Activated T-helper 1 cell treated with anti-CD3 and anti-CD28 coated beads, Interleukin-12 subunit alpha, Interleukin-12 subunit beta, Interleukin-2, Interleukin-4 antibody, amounts not matched to agents 30 ng/mL and 10 ng/mL and 1 ng/mL, durations not matched to agents 14 hours and 24 hours and 36 hours (primary cell): ENCODE measurements at regions not wholly inside any gene's neighbourhood (a gene's known extent, or its start where the extent isn't known, plus 50 kb on each side); places are given as distances from the start of the nearest gene placed in this dataset.

ENCODE experiments used
- DNase-seq: peaks from one replicate; pipeline ENCODE4 v3.0.0; 2021; ENCODE audit warnings: low spot score
- H3K27ac Mint-ChIP-seq: one replicate; pipeline ENCODE4 v1.8.0; 2021; ENCODE audit warnings: mild to moderate bottlenecking, mixed read lengths
- H3K27me3 Mint-ChIP-seq: one replicate; pipeline ENCODE4 v1.8.0; 2022; ENCODE audit warnings: mild to moderate bottlenecking, moderate library complexity, mixed read lengths; ENCODE audit not compliant: insufficient read depth
- H3K36me3 Mint-ChIP-seq: one replicate; pipeline ENCODE4 v1.8.0; 2021; ENCODE audit warnings: low read depth, mixed read lengths
- H3K4me1 Mint-ChIP-seq: one replicate; pipeline ENCODE4 v1.8.0; 2021; ENCODE audit warnings: low read depth, mixed read lengths
- H3K4me3 Mint-ChIP-seq: one replicate; pipeline ENCODE4 v1.8.0; 2021; ENCODE audit warnings: mild to moderate bottlenecking, moderate library complexity, mixed read lengths
- H3K9me3 Mint-ChIP-seq: one replicate; pipeline ENCODE4 v1.8.0; 2021; ENCODE audit warnings: mixed read lengths
- intact Hi-C: fragments of 100-400 bp; cut with micrococcal nuclease; formaldehyde crosslinking; loops from one replicate; pipeline ENCODE4 v1.15.1; 2024

DNA sequence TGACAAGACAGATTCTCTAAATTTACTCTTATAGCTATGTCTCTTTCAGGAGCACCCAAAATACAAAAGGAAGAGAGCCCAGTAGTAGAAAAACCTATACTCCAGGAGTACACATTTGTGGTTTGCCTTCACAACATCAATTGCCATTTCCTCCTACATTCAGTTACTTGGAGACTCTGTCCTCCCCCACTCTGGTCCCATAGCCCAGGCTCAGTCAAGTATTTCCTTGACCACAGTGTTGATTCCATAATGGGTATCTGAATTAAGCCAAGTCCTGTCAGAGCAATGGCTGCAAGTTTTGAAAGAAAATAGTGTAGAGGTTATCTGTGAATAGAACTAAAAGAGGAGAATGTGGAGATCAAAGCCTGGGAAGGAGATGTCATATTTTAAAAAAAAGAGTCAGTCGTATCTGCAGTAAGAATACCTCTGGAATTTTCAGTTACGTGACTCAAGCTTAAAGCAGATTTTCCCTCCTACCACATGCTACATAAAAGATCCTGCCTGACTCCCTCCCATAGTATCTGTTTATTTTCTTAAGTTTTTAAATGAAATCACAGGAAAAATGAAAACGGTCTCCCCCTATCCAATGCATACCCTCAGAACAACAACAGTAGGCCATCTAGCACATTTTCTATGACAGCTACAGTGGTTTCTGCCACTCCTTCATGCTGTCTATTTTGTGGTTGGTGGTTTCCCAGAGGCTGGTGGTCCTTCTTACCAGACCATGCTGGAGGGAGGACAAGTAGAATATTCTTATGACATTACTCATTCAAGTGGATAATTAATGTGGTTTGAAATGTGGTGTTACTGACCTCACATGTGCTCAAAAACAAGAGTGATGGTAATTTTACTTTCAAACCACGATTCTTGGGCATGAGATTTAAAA lies 249.7 kb upstream of the TMEM161B start:
- no peaks in the 10 kb centered on the region for H3K4me1 Mint-ChIP-seq
- H3K36me3 Mint-ChIP-seq, result no peaks in the 10 kb centered on the region
- no peak overlapping the region for H3K4me3 Mint-ChIP-seq
- H3K27me3 Mint-ChIP-seq, result peaks cover 2% of the 10 kb centered on the region
- no peaks in the 10 kb centered on the region for H3K9me3 Mint-ChIP-seq
- H3K27ac Mint-ChIP-seq, result no peak overlapping the region
- no peak for DNase-seq
- intact Hi-C loops, result no loop called here

DNA sequence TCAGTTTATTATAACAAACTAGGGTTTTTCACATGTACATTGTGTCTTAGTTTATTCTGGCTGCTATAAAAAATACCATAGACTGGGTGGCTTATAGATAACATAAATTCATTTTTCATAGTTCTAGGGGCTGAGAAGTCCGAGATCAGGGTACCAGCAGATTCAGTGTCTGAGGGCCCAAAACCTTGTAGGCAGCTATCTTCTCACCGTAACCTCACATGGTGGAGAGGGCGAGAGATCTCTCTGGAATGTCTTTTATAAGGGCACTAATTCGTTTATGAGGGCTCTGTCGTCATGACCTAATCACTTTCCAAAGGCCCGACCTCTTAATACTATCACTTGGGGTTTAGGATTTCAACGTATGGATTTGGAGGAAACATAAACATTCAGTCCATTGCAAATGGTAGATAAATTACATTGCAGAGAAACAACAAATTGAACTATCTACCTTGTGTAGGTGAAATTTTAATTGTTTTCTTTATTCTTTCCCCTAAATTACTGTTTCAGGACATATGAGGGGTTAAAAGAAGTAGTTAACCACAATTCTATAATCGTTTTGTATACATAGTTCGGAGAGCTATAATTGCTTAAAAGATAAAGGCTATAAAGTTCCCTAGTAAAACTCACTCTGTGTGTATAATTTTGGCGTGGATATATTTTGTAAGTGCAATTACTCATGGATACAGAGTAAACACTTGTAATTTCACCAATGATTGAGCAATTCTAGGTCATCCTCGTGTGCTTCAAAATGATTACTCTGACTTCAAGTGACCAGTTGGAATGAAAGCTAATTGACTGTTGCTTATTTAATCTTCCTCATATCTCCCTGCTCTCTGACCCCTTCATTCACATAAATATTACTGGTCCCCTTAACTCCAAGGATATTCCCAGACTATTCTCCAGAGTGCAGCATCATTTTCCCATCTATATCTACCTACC lies 247.5 kb upstream of the TMEM161B start:
- Mint-ChIP-seq H3K4me3 (no peak overlapping the region), H3K4me1 (no peaks in the 10 kb centered on the region), H3K36me3 (no peaks in the 10 kb centered on the region), H3K9me3 (no peaks in the 10 kb centered on the region), H3K27ac (no peak overlapping the region), H3K27me3 (peaks cover 6% of the 10 kb centered on the region)
- intact Hi-C loops, result no loop called here
- no peak for DNase-seq

DNA sequence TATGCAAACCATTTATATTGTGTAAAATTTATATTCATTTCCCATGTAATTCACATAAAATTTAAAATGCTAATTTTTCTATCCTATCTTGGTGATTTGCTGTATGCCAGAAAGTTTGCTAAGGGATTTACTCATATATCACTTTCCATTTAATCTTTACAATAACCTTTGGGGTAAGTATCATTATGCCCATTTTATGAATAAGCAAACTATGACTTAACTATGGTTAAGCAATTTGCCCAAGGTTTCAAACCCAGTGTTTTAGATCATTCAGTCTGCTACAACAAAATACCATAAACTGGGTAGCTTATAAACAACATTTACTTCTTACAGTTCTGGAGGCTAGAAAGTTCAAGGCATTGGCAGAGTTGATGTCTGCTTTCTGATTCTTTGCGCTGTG lies 246.4 kb upstream of the TMEM161B start:
- DNase-seq, result no peak
- no peaks in the 10 kb centered on the region for H3K4me1 Mint-ChIP-seq
- H3K27ac Mint-ChIP-seq, result no peak overlapping the region
- no peaks in the 10 kb centered on the region for H3K36me3 Mint-ChIP-seq
- H3K4me3 Mint-ChIP-seq, result no peak overlapping the region
- intact Hi-C loops, result no loop called here
- H3K9me3 Mint-ChIP-seq, result no peaks in the 10 kb centered on the region
- peaks cover 6% of the 10 kb centered on the region for H3K27me3 Mint-ChIP-seq

DNA sequence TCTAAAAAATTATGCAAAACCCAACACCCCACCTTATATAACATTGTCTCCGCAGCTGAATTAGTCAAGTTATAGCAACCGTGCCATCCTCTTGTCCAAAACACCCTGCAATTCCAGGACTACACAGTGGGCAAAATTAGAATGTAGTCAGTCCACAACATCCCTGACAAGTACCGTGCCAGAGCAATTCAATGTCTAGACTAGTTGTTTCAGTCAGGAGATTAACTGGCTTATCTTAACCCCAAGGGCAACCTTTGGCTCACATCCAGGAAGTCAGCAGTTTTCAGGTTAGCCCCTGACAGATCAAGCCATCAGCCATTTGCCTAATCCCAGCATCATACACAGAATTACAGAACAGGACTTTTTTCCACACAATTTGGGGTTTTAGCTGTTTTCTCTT lies 240.8 kb upstream of the TMEM161B start:
- H3K4me1 Mint-ChIP-seq, result no peaks in the 10 kb centered on the region
- no peak overlapping the region for H3K4me3 Mint-ChIP-seq
- peaks cover 12% of the 10 kb centered on the region for H3K27me3 Mint-ChIP-seq
- no peaks in the 10 kb centered on the region for H3K36me3 Mint-ChIP-seq
- no peaks in the 10 kb centered on the region for H3K9me3 Mint-ChIP-seq
- intact Hi-C loops, result no loop called here
- no peak overlapping the region for H3K27ac Mint-ChIP-seq
- no peak for DNase-seq

DNA sequence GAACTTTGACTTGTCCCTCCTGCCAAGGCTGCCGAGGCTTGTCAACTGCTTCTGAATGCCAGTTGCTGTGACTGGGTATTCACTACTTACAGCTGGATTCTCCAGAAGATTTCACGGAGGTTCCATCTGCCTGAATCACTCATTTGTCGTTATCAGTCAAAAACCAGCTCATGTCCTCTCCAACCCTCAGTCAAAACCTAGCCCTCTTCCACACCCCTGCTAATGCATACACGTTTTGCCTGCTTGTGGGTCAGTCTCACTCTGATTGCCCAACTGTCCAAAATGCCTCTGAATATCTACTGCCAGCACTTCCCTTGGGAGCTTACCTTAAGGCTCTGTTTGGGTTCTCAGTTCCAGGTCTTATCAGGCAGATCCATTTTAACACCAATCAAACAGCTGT lies 238.6 kb upstream of the TMEM161B start:
- intact Hi-C loops, result no loop called here
- no peak for DNase-seq
- peaks cover 12% of the 10 kb centered on the region for H3K27me3 Mint-ChIP-seq
- H3K4me3 Mint-ChIP-seq, result no peak overlapping the region
- peaks cover 17% of the 10 kb centered on the region for H3K4me1 Mint-ChIP-seq
- no peak overlapping the region for H3K27ac Mint-ChIP-seq
- no peaks in the 10 kb centered on the region for H3K36me3 Mint-ChIP-seq
- no peaks in the 10 kb centered on the region for H3K9me3 Mint-ChIP-seq

DNA sequence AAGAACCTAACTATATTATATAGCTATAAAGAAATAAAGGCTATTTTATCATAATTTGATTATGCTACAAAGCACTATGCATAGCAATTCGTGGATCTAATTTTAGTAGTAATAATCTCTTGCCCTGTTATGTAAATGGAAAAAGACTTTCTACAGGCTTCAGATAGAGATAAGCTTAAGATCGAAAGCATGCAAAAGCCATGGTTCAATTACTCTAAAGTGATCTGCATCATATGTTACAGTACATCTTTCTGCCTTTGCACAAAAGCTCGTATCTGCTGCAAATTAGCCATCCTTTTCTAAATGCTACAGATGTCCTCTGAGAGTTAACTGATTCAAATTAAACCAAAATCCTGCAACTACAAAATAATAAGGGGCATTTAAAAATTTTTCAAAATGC lies 234.8 kb upstream of the TMEM161B start:
- DNase-seq, result no peak
- intact Hi-C loops, result loop anchor here (2.0 to 5.0 kb wide), 2 partner anchors 236 to 363 kb away; partner anchors contain the start of gene TMEM161B
- Mint-ChIP-seq H3K27me3 (peaks cover 12% of the 10 kb centered on the region), H3K9me3 (no peaks in the 10 kb centered on the region), H3K27ac (no peak overlapping the region), H3K4me1 (peaks cover 25% of the 10 kb centered on the region), H3K36me3 (no peaks in the 10 kb centered on the region), H3K4me3 (peak overlapping the region; percentile 31)

DNA sequence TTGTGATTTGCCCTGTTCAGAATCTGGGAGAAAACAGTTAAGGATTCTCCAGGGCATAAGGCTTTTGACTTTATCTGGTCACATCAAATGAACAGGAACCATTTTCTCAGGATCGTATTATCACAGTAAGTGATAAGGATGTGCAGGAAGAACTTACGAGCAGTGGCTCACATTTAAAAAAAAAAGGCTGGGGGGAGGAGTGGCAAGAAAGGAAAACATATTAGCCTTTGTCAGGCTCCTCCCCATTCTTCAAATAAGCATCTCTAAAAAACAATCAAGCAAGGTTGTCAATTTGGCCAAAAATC lies 234.3 kb upstream of the TMEM161B start:
- peak overlapping the region; percentile 81 for H3K4me3 Mint-ChIP-seq
- no peaks in the 10 kb centered on the region for H3K36me3 Mint-ChIP-seq
- peaks cover 25% of the 10 kb centered on the region for H3K4me1 Mint-ChIP-seq
- H3K27ac Mint-ChIP-seq, result peak overlapping the region; percentile 84
- H3K27me3 Mint-ChIP-seq, result peaks cover 15% of the 10 kb centered on the region
- intact Hi-C loops, result loop anchor here (2.0 to 5.0 kb wide), 2 partner anchors 236 to 362 kb away; partner anchors contain the start of gene TMEM161B
- no peaks in the 10 kb centered on the region for H3K9me3 Mint-ChIP-seq
- DNase-seq, result no peak

DNA sequence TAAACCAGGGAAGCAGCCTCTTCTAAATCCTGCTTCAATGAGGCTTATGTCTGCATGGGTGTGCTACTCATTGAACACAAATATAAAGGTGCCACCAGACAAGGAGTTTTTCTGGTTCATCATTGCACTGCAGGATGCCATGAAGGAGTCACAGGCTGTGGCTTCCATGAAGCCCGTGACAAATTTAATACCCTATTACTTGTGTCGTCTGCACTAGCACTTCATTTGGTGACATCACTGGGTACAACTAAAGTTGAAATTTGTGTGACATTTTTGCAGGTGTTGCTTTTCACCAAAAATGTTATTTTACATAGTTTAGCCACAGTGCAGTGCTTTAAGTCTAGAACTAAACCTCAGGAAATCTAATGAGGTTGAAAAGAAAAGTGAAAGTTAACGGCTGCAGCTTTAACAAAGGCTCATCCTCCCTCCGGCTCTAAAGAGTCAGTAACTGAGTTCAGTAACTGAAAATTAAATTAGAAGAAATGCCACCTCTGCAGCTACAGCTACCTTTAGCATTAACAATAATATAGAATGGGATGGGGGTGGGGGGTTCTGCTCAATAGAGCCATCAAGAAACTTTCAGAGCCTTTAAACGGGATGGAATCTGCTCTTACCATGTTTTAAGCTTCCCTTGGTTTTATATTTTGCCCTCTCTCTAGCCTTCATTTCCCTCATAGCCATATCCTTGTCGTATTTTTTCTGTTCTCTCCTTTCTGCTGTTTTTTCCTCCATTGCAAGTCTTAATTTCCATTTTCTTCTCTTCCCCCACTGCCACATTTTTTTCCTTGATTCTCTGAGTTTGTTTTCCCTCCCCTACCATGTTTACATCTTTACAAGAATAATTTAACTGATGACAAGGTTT lies 233.8 kb upstream of the TMEM161B start:
- peaks cover 15% of the 10 kb centered on the region for H3K27me3 Mint-ChIP-seq
- no peaks in the 10 kb centered on the region for H3K36me3 Mint-ChIP-seq
- intact Hi-C loops, result loop anchor here (2.0 to 5.0 kb wide), 2 partner anchors 235 to 362 kb away; partner anchors contain the start of gene TMEM161B
- peaks cover 25% of the 10 kb centered on the region for H3K4me1 Mint-ChIP-seq
- DNase-seq, result no peak
- peak overlapping the region; percentile 84 for H3K27ac Mint-ChIP-seq
- H3K4me3 Mint-ChIP-seq, result peak overlapping the region; percentile 81
- H3K9me3 Mint-ChIP-seq, result no peaks in the 10 kb centered on the region

DNA sequence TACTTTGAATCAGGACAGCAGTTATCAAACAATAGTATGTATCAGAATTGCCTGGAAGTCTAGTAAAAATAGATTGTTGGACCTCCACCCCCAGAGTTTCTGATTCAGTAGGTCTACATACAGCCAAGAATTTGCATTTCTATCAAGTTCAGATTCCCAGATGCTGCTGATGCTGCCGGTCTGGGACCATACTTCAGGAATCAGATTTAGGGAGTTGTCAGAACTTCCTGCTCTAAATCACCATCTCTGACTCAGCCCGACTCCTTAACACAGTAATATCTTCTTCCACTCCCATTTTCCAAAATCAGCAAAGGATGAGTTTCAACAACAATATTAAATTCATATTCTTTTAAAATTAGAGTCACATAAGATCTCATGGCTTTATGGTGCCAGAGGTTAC lies 227.2 kb upstream of the TMEM161B start:
- intact Hi-C loops, result no loop called here

DNA sequence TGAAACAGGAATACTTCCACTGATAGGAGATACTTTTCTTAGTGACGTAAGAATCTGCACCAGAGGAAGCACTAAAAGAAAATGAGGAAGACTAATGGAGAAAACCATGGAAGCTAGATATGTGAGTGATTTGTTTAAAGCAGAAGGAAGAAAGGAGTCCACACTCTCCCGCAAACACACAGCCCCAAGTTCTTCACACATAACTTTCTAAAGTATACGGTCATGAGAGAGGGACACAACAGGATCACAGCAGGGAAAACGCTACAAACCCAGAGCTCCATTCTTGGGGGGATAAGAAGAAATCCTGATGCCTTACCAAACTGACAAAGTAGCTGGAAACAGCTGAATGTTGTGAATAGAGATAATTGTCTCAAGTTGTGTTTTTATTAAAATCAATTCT lies 222.2 kb upstream of the TMEM161B start:
- Mint-ChIP-seq H3K27ac (no peak overlapping the region), H3K4me1 (no peaks in the 10 kb centered on the region), H3K9me3 (no peaks in the 10 kb centered on the region), H3K27me3 (peaks cover 17% of the 10 kb centered on the region), H3K36me3 (no peaks in the 10 kb centered on the region), H3K4me3 (no peak overlapping the region)
- DNase-seq, result no peak
- intact Hi-C loops, result no loop called here

More for the DNA sequence above, 227.2 kb upstream of the TMEM161B start:
- Mint-ChIP-seq H3K9me3 (no peaks in the 10 kb centered on the region), H3K4me3 (no peak overlapping the region), H3K36me3 (no peaks in the 10 kb centered on the region), H3K27me3 (peaks cover 12% of the 10 kb centered on the region), H3K4me1 (no peaks in the 10 kb centered on the region), H3K27ac (no peak overlapping the region)
- no peak for DNase-seq

DNA sequence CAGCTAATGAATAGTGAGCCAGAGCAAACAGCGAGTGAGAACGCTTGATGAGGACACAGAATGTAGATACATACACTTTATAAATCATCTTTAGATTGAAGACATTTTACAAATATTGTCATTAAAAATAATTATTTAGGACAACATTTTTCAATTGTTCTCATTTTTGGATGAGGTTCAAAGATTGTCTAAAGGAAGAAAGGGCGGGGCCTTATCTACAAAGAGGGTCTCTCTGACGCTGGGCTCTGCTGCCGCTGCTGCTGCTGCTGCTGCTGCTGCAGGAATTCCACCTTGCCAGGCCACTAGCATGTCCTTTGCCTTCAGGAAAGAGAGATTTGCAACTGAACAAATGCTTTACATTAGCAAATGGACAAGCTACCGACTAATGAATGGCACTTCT lies 220.7 kb upstream of the TMEM161B start:
- H3K36me3 Mint-ChIP-seq, result no peaks in the 10 kb centered on the region

DNA sequence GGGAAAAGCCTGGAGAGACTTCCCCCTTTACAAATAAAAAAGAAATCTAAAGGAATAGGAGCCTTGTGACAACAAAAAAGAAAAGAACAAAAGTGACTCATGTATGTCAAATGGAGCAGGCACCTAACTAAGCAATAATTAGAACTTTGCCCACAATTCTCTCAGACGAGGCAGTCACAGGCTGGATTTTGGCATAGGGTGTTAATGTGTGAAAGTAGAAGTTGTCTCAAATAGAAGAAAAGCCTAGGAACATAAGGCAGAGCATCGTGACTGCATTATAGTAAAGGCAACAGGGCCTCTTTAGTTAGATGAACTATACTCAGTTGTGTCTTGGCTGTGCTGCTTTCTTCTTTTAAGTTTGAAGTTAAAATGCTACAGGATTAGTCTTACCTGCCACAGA lies 219.9 kb upstream of the TMEM161B start:
- intact Hi-C loops, result no loop called here
- H3K27me3 Mint-ChIP-seq, result peaks cover 15% of the 10 kb centered on the region
- DNase-seq, result no peak
- no peaks in the 10 kb centered on the region for H3K36me3 Mint-ChIP-seq
- no peaks in the 10 kb centered on the region for H3K9me3 Mint-ChIP-seq
- no peaks in the 10 kb centered on the region for H3K4me1 Mint-ChIP-seq
- H3K4me3 Mint-ChIP-seq, result no peak overlapping the region
- H3K27ac Mint-ChIP-seq, result no peak overlapping the region

More for the DNA sequence above, 220.7 kb upstream of the TMEM161B start:
- H3K9me3 Mint-ChIP-seq, result no peaks in the 10 kb centered on the region
- DNase-seq, result no peak
- no peak overlapping the region for H3K4me3 Mint-ChIP-seq
- H3K27ac Mint-ChIP-seq, result no peak overlapping the region
- no peaks in the 10 kb centered on the region for H3K4me1 Mint-ChIP-seq
- H3K27me3 Mint-ChIP-seq, result peaks cover 15% of the 10 kb centered on the region
- intact Hi-C loops, result no loop called here
